22Rv1 (cell line): ENCODE measurements at regions not wholly inside any gene's neighbourhood (a gene's known extent, or its start where the extent isn't known, plus 50 kb on each side); places are given as distances from the start of the nearest gene placed in this dataset.
"Not testable (repeated sequence)": the region's sequence is repeated elsewhere in the genome, so short reads cannot be mapped to it uniquely, and the experiment has no call there.

Experiments used
- ZFX ChIP-seq: fragments of 450-650 bp; IDR thresholded peaks from 2 replicates; pipeline ENCODE4 v1.6.1; 2017; ENCODE audit warnings: antibody characterized with exemption, borderline replicate concordance
- TF ChIP-seq, protein P1 (sequence below): fragments of 450-650 bp; IDR thresholded peaks from 2 replicates; pipeline ENCODE4 v1.5.1; 2017; ENCODE audit warnings: mild to moderate bottlenecking

DNA sequence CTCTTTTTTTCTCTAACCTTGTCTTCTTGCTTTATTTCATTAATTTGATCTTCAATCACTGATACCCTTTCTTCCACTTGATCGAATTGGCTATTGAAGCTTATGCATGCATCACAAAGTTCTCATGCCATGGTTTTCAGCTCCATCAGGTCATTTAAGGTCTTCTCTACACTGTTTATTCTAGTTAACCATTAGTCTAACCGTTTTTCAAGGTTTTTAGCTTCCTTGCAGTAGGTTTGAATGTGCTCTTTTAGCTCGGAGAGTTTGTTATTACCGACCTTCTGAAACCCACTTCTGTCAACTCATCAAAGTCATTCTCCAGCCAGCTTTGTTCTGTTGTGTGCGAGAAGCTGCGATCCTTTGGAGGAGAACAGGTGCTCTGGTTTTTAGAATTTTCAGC is 469.2 kb downstream of the TMEM135 start:
- TF ChIP-seq, protein P1, sequence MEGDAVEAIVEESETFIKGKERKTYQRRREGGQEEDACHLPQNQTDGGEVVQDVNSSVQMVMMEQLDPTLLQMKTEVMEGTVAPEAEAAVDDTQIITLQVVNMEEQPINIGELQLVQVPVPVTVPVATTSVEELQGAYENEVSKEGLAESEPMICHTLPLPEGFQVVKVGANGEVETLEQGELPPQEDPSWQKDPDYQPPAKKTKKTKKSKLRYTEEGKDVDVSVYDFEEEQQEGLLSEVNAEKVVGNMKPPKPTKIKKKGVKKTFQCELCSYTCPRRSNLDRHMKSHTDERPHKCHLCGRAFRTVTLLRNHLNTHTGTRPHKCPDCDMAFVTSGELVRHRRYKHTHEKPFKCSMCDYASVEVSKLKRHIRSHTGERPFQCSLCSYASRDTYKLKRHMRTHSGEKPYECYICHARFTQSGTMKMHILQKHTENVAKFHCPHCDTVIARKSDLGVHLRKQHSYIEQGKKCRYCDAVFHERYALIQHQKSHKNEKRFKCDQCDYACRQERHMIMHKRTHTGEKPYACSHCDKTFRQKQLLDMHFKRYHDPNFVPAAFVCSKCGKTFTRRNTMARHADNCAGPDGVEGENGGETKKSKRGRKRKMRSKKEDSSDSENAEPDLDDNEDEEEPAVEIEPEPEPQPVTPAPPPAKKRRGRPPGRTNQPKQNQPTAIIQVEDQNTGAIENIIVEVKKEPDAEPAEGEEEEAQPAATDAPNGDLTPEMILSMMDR, result not testable (repeated sequence)
- TF ChIP-seq ZFX, result not testable (repeated sequence)
